HUES6 (cell line): ENCODE measurements at regions not wholly inside any gene's neighbourhood (a gene's known extent, or its start where the extent isn't known, plus 50 kb on each side); places are given as distances from the start of the nearest gene placed in this dataset.

ENCODE experiments used
- H3K27ac ChIP-seq: 2 replicates; pipeline ENCODE4 v1.7.0; 2013; ENCODE audit warnings: low read depth, mild to moderate bottlenecking, low read length, inconsistent platforms
- H3K27me3 ChIP-seq: 2 replicates; pipeline ENCODE4 v1.6.1; 2013; ENCODE audit warnings: low read length; ENCODE audit not compliant: control insufficient read depth, insufficient read depth
- H3K36me3 ChIP-seq: 2 replicates; pipeline ENCODE4 v1.6.1; 2013; ENCODE audit warnings: low read length; ENCODE audit not compliant: control insufficient read depth, insufficient read depth
- H3K4me1 ChIP-seq: 2 replicates; pipeline ENCODE4 v1.6.1; 2013; ENCODE audit warnings: low read length; ENCODE audit not compliant: control insufficient read depth, insufficient read depth
- H3K4me3 ChIP-seq: 2 replicates; pipeline ENCODE4 v1.5.1; 2013; ENCODE audit warnings: low read depth, low read length
- H3K9ac ChIP-seq: one replicate; pipeline ENCODE4 v1.6.1; 2013; ENCODE audit warnings: mild to moderate bottlenecking, low read length
- H3K9me3 ChIP-seq: 2 replicates; pipeline ENCODE4 v1.6.1; 2013; ENCODE audit warnings: low read depth, low read length; ENCODE audit not compliant: control insufficient read depth, insufficient read depth

GRCh38 chr12:39044754-39045153 lies 139.4 kb upstream of the CPNE8 start:
- Histone ChIP-seq H3K9ac (no peak overlapping the region), H3K4me1 (no peaks in the 10 kb centered on the region), H3K4me3 (no peak overlapping the region), H3K27ac (no peak overlapping the region), H3K9me3 (no peaks in the 10 kb centered on the region), H3K27me3 (no peaks in the 10 kb centered on the region), H3K36me3 (no peaks in the 10 kb centered on the region)

GRCh38 chr12:39043424-39043822 lies 138.0 kb upstream of the CPNE8 start:
- Histone ChIP-seq H3K9ac (no peak overlapping the region), H3K4me3 (no peak overlapping the region), H3K36me3 (no peaks in the 10 kb centered on the region), H3K9me3 (no peaks in the 10 kb centered on the region), H3K27ac (no peak overlapping the region), H3K27me3 (no peaks in the 10 kb centered on the region), H3K4me1 (no peaks in the 10 kb centered on the region)

GRCh38 chr12:39040275-39040674 lies 134.9 kb upstream of the CPNE8 start:
- Histone ChIP-seq H3K4me3 (no peak overlapping the region), H3K9ac (no peak overlapping the region), H3K27ac (no peak overlapping the region), H3K27me3 (no peaks in the 10 kb centered on the region), H3K9me3 (no peaks in the 10 kb centered on the region), H3K4me1 (no peaks in the 10 kb centered on the region), H3K36me3 (no peaks in the 10 kb centered on the region)

- no peak overlapping the region for H3K27ac ChIP-seq
- H3K36me3 ChIP-seq, result no peaks in the 10 kb centered on the region
- H3K4me3 ChIP-seq, result no peak overlapping the region
- H3K9me3 ChIP-seq, result no peaks in the 10 kb centered on the region
- H3K27me3 ChIP-seq, result no peaks in the 10 kb centered on the region
- H3K9ac ChIP-seq, result no peak overlapping the region
- H3K4me1 ChIP-seq, result no peaks in the 10 kb centered on the region
Observed at GRCh38 chr12:39037115-39037514, 131.7 kb upstream of the CPNE8 start.

- no peaks in the 10 kb centered on the region for H3K27me3 ChIP-seq
- H3K9me3 ChIP-seq, result no peaks in the 10 kb centered on the region
- no peak overlapping the region for H3K9ac ChIP-seq
- H3K4me1 ChIP-seq, result no peaks in the 10 kb centered on the region
- H3K4me3 ChIP-seq, result no peak overlapping the region
- H3K36me3 ChIP-seq, result no peaks in the 10 kb centered on the region
- no peak overlapping the region for H3K27ac ChIP-seq
Observed at GRCh38 chr12:39036105-39036504, 130.7 kb upstream of the CPNE8 start.

- Histone ChIP-seq H3K4me1 (no peaks in the 10 kb centered on the region), H3K9ac (no peak overlapping the region), H3K36me3 (no peaks in the 10 kb centered on the region)
Observed at GRCh38 chr12:39033782-39034181, 128.4 kb upstream of the CPNE8 start.

GRCh38 chr12:39032448-39032847 lies 127.1 kb upstream of the CPNE8 start:
- H3K27ac ChIP-seq, result no peak overlapping the region
- no peaks in the 10 kb centered on the region for H3K27me3 ChIP-seq
- H3K9ac ChIP-seq, result no peak overlapping the region
- no peaks in the 10 kb centered on the region for H3K9me3 ChIP-seq
- no peak overlapping the region for H3K4me3 ChIP-seq
- no peaks in the 10 kb centered on the region for H3K4me1 ChIP-seq
- H3K36me3 ChIP-seq, result no peaks in the 10 kb centered on the region

More at GRCh38 chr12:39033782-39034181, 128.4 kb upstream of the CPNE8 start:
- Histone ChIP-seq H3K4me3 (no peak overlapping the region), H3K27me3 (no peaks in the 10 kb centered on the region), H3K9me3 (no peaks in the 10 kb centered on the region), H3K27ac (no peak overlapping the region)

- Histone ChIP-seq H3K9ac (no peak overlapping the region), H3K9me3 (no peaks in the 10 kb centered on the region), H3K27me3 (no peaks in the 10 kb centered on the region), H3K4me1 (no peaks in the 10 kb centered on the region), H3K4me3 (no peak overlapping the region), H3K27ac (no peak overlapping the region), H3K36me3 (no peaks in the 10 kb centered on the region)
Observed at GRCh38 chr12:39032034-39032433, 126.6 kb upstream of the CPNE8 start.

- no peaks in the 10 kb centered on the region for H3K27me3 ChIP-seq
Observed at GRCh38 chr12:39028382-39028781, 123.0 kb upstream of the CPNE8 start.

GRCh38 chr12:39012870-39013269 lies 107.5 kb upstream of the CPNE8 start:
- Histone ChIP-seq H3K9me3 (no peaks in the 10 kb centered on the region), H3K9ac (no peak overlapping the region), H3K27me3 (no peaks in the 10 kb centered on the region), H3K4me3 (no peak overlapping the region), H3K36me3 (no peaks in the 10 kb centered on the region), H3K4me1 (no peaks in the 10 kb centered on the region), H3K27ac (no peak overlapping the region)

More at GRCh38 chr12:39028382-39028781, 123.0 kb upstream of the CPNE8 start:
- Histone ChIP-seq H3K27ac (no peak overlapping the region), H3K9me3 (no peaks in the 10 kb centered on the region), H3K4me3 (no peak overlapping the region), H3K36me3 (no peaks in the 10 kb centered on the region), H3K4me1 (no peaks in the 10 kb centered on the region), H3K9ac (no peak overlapping the region)

- Histone ChIP-seq H3K9me3 (no peaks in the 10 kb centered on the region), H3K4me1 (no peaks in the 10 kb centered on the region), H3K4me3 (no peak overlapping the region), H3K27me3 (no peaks in the 10 kb centered on the region), H3K9ac (no peak overlapping the region), H3K36me3 (no peaks in the 10 kb centered on the region), H3K27ac (no peak overlapping the region)
Observed at GRCh38 chr12:39011166-39011565, 105.8 kb upstream of the CPNE8 start.

- no peak overlapping the region for H3K27ac ChIP-seq
- H3K9me3 ChIP-seq, result no peaks in the 10 kb centered on the region
- H3K9ac ChIP-seq, result no peak overlapping the region
- no peak overlapping the region for H3K4me3 ChIP-seq
- H3K36me3 ChIP-seq, result no peaks in the 10 kb centered on the region
- no peaks in the 10 kb centered on the region for H3K27me3 ChIP-seq
- no peaks in the 10 kb centered on the region for H3K4me1 ChIP-seq
Observed at GRCh38 chr12:39010406-39010805, 105.0 kb upstream of the CPNE8 start.
